ENCODE measurements at regions not wholly inside any gene's neighbourhood (a gene's known extent, or its start where the extent isn't known, plus 50 kb on each side); places are given as distances from the start of the nearest gene placed in this dataset.

GRCh38 chr12:91591639-91591987 lies 409.0 kb upstream of the DCN start:
- no peak overlapping the region for H3K27ac ChIP-seq
- TF ChIP-seq ZFX (IDR thresholded peaks at IDR 0.05) (no peak), CTCF (conservative IDR thresholded peaks at IDR 0.05) (no peak)

GRCh38 chr12:91590966-91591638 lies 408.5 kb upstream of the DCN start:
- no peak for TF ChIP-seq ZFX (IDR thresholded peaks at IDR 0.05)
- no peak for TF ChIP-seq CTCF (conservative IDR thresholded peaks at IDR 0.05)
- no peak overlapping the region for H3K27ac ChIP-seq

GRCh38 chr12:91588874-91589454 lies 406.3 kb upstream of the DCN start:
- TF ChIP-seq ZFX (IDR thresholded peaks at IDR 0.05), result no peak
- TF ChIP-seq CTCF (conservative IDR thresholded peaks at IDR 0.05), result no peak
- H3K27ac ChIP-seq, result no peak overlapping the region

GRCh38 chr12:91586015-91586414 lies 403.4 kb upstream of the DCN start:
- TF ChIP-seq CTCF (conservative IDR thresholded peaks at IDR 0.05) (no peak), ZFX (IDR thresholded peaks at IDR 0.05) (no peak)
- no peak overlapping the region for H3K27ac ChIP-seq

- TF ChIP-seq ZFX (IDR thresholded peaks at IDR 0.05) (no peak), CTCF (conservative IDR thresholded peaks at IDR 0.05) (no peak)
- H3K27ac ChIP-seq, result no peak overlapping the region
Measured at GRCh38 chr12:91582811-91583210, 400.2 kb upstream of the DCN start.

- H3K27ac ChIP-seq, result no peak overlapping the region
- no peak for TF ChIP-seq ZFX (IDR thresholded peaks at IDR 0.05)
- TF ChIP-seq CTCF (conservative IDR thresholded peaks at IDR 0.05), result no peak
Measured at GRCh38 chr12:91579516-91580263, 397.1 kb upstream of the DCN start.
